Epithelial cell of proximal tubule (primary cell): ENCODE measurements at regions not wholly inside any gene's neighbourhood (a gene's known extent, or its start where the extent isn't known, plus 50 kb on each side); places are given as distances from the start of the nearest gene placed in this dataset.

Experiments used
- DNase-seq: peaks from one replicate; pipeline ENCODE4 v3.0.0-alpha.2; 2011; ENCODE audit warnings: low read depth
- H3K4me3 ChIP-seq: 2 replicates; pipeline ENCODE4 v1.5.1; 2011; ENCODE audit warnings: low read depth, mild to moderate bottlenecking, low read length
- TF ChIP-seq, protein P1 (sequence below): conservative IDR thresholded peaks from 2 replicates; pipeline ENCODE4 v1.5.1; 2012; ENCODE audit warnings: low read depth, mild to moderate bottlenecking, low read length

- no peak for DNase-seq
- TF ChIP-seq, protein P1, sequence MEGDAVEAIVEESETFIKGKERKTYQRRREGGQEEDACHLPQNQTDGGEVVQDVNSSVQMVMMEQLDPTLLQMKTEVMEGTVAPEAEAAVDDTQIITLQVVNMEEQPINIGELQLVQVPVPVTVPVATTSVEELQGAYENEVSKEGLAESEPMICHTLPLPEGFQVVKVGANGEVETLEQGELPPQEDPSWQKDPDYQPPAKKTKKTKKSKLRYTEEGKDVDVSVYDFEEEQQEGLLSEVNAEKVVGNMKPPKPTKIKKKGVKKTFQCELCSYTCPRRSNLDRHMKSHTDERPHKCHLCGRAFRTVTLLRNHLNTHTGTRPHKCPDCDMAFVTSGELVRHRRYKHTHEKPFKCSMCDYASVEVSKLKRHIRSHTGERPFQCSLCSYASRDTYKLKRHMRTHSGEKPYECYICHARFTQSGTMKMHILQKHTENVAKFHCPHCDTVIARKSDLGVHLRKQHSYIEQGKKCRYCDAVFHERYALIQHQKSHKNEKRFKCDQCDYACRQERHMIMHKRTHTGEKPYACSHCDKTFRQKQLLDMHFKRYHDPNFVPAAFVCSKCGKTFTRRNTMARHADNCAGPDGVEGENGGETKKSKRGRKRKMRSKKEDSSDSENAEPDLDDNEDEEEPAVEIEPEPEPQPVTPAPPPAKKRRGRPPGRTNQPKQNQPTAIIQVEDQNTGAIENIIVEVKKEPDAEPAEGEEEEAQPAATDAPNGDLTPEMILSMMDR: no peak
- H3K4me3 ChIP-seq: no peak overlapping the region
Measured at GRCh38 chr10:107733328-107734130, 569.0 kb upstream of the SORCS1 start.

DNA sequence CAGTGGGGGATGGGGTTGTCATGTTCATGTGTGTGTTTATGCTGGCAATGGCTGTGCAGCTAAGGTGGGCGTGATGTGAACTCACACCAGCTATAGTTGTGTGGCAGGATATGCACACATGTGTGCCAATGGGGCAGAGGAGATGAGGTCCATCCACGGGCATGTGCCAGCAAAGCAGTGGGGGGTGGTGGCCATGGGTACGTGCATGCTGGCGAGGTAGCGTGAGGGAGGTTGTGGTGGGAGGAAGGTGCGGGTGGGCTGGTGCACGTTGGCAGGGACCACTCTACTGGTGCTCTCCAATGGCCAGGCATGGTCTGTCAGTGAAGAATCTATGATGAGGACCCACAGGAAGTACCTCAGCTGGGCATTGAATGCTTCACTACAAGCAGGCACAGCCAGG is 567.5 kb upstream of the SORCS1 start:
- DNase-seq: no peak

GRCh38 chr10:107728807-107729206 is 564.3 kb upstream of the SORCS1 start:
- TF ChIP-seq, protein P1: no peak
- DNase-seq: no peak

More for the DNA sequence above, 567.5 kb upstream of the SORCS1 start:
- no peak overlapping the region for H3K4me3 ChIP-seq
- TF ChIP-seq, protein P1: no peak

DNA sequence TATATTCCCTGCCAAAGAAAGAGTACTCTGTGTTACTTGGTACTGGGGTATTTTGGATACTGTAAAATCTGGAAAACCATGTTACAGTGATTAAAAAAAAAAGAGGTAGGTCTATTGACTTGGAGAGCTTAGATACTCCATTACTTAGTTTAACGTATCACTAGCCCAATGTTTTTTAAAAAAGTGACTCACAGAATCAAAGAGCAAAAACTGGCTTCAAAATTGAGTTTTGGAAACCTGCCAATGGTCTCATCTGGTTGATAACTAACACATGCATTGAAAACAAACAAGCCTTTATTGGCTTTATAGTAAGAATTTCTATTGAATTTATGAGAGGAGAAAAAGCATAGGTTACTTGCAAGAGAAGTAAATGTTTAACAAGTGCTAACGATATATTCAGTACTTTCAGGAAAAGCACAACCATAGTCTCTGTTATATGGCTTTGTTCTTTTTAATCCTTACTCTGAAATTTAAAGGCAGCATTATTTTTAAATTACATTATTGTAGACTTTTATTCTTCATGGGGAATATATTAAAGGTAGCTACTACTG is 563.3 kb upstream of the SORCS1 start:
- TF ChIP-seq, protein P1: no peak
- H3K4me3 ChIP-seq: no peak overlapping the region
- DNase-seq: no peak

More at GRCh38 chr10:107728807-107729206, 564.3 kb upstream of the SORCS1 start:
- no peak overlapping the region for H3K4me3 ChIP-seq

DNA sequence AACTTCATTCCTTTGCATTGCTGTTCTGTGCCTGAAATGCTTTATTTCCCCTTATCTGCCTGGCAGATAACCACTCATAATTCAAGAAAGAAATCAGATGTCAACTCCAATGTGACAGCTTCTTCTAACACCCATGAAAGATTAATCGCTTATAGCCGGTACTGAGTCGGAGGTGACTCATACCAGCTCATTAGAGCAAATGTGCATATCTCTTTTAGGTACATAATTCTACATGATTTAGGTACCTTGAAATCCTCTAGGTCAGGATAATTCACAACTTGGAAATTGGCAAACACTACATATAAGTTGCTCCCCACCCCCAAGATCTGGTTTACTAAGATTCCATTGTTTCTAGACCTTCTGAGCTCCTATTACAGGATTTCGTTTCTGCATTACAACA is 554.4 kb upstream of the SORCS1 start:
- no peak for DNase-seq
- TF ChIP-seq, protein P1: no peak
- no peak overlapping the region for H3K4me3 ChIP-seq

- DNase-seq: no peak
- no peak overlapping the region for H3K4me3 ChIP-seq
- TF ChIP-seq, protein P1: no peak
Measured at GRCh38 chr10:107717046-107717445, 552.5 kb upstream of the SORCS1 start.

DNA sequence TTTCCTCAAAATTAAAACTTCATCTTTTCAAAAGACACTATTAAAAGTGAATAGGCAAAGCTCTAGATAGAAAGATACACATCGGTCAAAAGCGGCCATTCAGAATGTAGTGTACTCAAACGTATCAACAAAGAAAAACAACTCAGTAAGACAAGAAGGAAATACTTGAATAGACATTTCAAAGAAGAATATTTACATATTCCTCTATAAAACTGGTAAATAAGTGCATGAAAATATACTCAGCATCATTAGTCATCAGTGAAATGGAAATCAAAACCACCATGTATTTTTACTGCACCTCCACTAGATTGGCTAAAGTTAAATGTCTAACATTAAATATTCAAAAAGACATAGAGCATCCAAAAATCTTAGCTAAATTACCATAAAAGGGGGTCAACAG is 551.1 kb upstream of the SORCS1 start:
- H3K4me3 ChIP-seq: no peak overlapping the region
- DNase-seq: no peak
- TF ChIP-seq, protein P1: no peak
